HCT116 (cell line): ENCODE measurements at regions not wholly inside any gene's neighbourhood (a gene's known extent, or its start where the extent isn't known, plus 50 kb on each side); places are given as distances from the start of the nearest gene placed in this dataset.
A peak's percentile ranks its signal among the peaks of the same experiment; 100 is the strongest.

Experiments
- ATAC-seq: fragments of 200-7000 bp; cut with Tn5 transposase; 2 replicates; pipeline ENCODE4 v1.9.1; 2020; ENCODE audit warnings: mild to moderate bottlenecking, moderate library complexity
- BruUV-seq: library from RNA; stranded (reverse); fragments of 400-500 nt; replicated peaks from 2 replicates; lab custom pipeline; 2021; lab: Mats Ljungman, UMichigan
- CTCF ChIA-PET: fragments of 300-600 bp; sonication (Branson Sonifier 250); formaldehyde crosslinking; loops from one replicate; lab custom pipeline; 2021; ENCODE audit warnings: antibody characterized with exemption; lab: Charles Lee
- POLR2A ChIA-PET: fragments of 300-600, 350-600 bp; sonication (Branson Sonifier 250); formaldehyde crosslinking; loops from one replicate; lab custom pipeline; 2021; ENCODE audit warnings: antibody characterized with exemption; lab: Charles Lee
- RAD21 ChIA-PET, 2 experiments: fragments of 300-600 bp; sonication (Branson Sonifier 250); formaldehyde crosslinking; loops; one replicate each; lab custom pipeline; 2023; ENCODE audit warnings: low total read pairs in 2 of 2; ENCODE audit not compliant: uncharacterized antibody in 2 of 2, unreplicated experiment in 2 of 2, low non-redundant PET in 1 of 2; lab: Charles Lee
- DNase-seq: peaks from one replicate; pipeline ENCODE4 v3.0.0-alpha.2; 2010; ENCODE audit warnings: low read depth, low spot score
- H2AFZ ChIP-seq: fragments of 200-600 bp; shearing (Covaris generic), sonication (generic); 2 replicates; pipeline ENCODE4 v1.6.1; 2017; ENCODE audit warnings: low read depth, mixed run types, mixed read lengths, antibody characterized with exemption, low read length; ENCODE audit not compliant: poor library complexity, severe bottlenecking
- H3K27ac ChIP-seq: 2 replicates; pipeline ENCODE4 v1.5.1; 2012; ENCODE audit warnings: low read depth, low read length
- H3K27me3 ChIP-seq: fragments of 200-600 bp; sonication (generic); 2 replicates; pipeline ENCODE4 v1.6.1; 2016; ENCODE audit warnings: mixed run types, low read length, mixed read lengths; ENCODE audit not compliant: insufficient read depth
- H3K36me3 ChIP-seq, 2 experiments: fragments of 200-500 bp in 1 of 2; fragments of 200-600 bp in 1 of 2; sonication (Bioruptor generic) in 1 of 2; sonication (generic) in 1 of 2; 2 replicates each; pipeline versions ENCODE4 v1.5.1 to v1.6.1; 2014 to 2016; ENCODE audit warnings: low read length in 2 of 2, inconsistent platforms in 1 of 2, mixed read lengths in 1 of 2, mixed run types in 1 of 2; ENCODE audit not compliant: insufficient read depth in 2 of 2, control insufficient read depth in 1 of 2
- H3K4me1 ChIP-seq, 2 experiments: fragments of 200-600 bp in 1 of 2; sonication (generic) in 1 of 2; 2 replicates each; pipeline versions ENCODE4 v1.5.1 to v1.6.1; 2012 to 2017; ENCODE audit warnings: low read length in 2 of 2, inconsistent platforms in 1 of 2, mild to moderate bottlenecking in 1 of 2, mixed read lengths in 1 of 2, mixed run types in 1 of 2, moderate library complexity in 1 of 2; ENCODE audit not compliant: insufficient read depth in 2 of 2, control insufficient read depth in 1 of 2
- H3K4me2 ChIP-seq: fragments of 200-600 bp; sonication (generic); 2 replicates; pipeline ENCODE4 v1.6.1; 2017; ENCODE audit warnings: mixed run types, low read length, mixed read lengths
- H3K4me3 ChIP-seq, 2 experiments: fragments of 200-600 bp in 1 of 2; sonication (generic) in 1 of 2; replicated peaks in 1 of 2; 2 replicates each; pipeline ENCODE4 v1.5.1; 2011 to 2016; ENCODE audit warnings: low read length in 2 of 2, control low read depth in 1 of 2, low read depth in 1 of 2, mild to moderate bottlenecking in 1 of 2, mixed read lengths in 1 of 2, mixed run types in 1 of 2
- H3K79me2 ChIP-seq: fragments of 200-600 bp; sonication (generic); 2 replicates; pipeline ENCODE4 v1.6.1; 2017; ENCODE audit warnings: mild to moderate bottlenecking, mixed run types, low read length, moderate library complexity, mixed read lengths; ENCODE audit not compliant: insufficient read depth
- H3K9ac ChIP-seq: fragments of 200-600 bp; sonication (generic); 2 replicates; pipeline ENCODE4 v1.6.1; 2016; ENCODE audit warnings: low read length, mixed read lengths
- H3K9me2 ChIP-seq: fragments of 200-600 bp; sonication (generic), shearing (Covaris generic); 2 replicates; pipeline ENCODE4 v1.6.1; 2017; ENCODE audit warnings: mixed run types, mild to moderate bottlenecking, moderate library complexity; ENCODE audit not compliant: insufficient read depth
- H3K9me3 ChIP-seq, 2 experiments: fragments of 200-500 bp in 1 of 2; fragments of 200-600 bp in 1 of 2; sonication (Bioruptor generic) in 1 of 2; sonication (generic) in 1 of 2; 2 replicates each; pipeline ENCODE4 v1.6.1; 2014 to 2017; ENCODE audit warnings: low read length in 2 of 2, mixed read lengths in 2 of 2, inconsistent platforms in 1 of 2, low read depth in 1 of 2, mild to moderate bottlenecking in 1 of 2, mixed run types in 1 of 2, moderate library complexity in 1 of 2; ENCODE audit not compliant: control insufficient read depth in 1 of 2, insufficient read depth in 1 of 2
- H4K20me1 ChIP-seq: fragments of 200-600 bp; sonication (generic), shearing (Covaris generic); 2 replicates; pipeline ENCODE4 v1.6.1; 2017; ENCODE audit warnings: mixed run types, mild to moderate bottlenecking, moderate library complexity; ENCODE audit not compliant: insufficient read depth
- CBX3 ChIP-seq: IDR thresholded peaks from 2 replicates; pipeline ENCODE4 v1.6.1; 2012; ENCODE audit warnings: low read depth
- EGR1 ChIP-seq: IDR thresholded peaks from 2 replicates; pipeline ENCODE4 v1.6.1; 2012; ENCODE audit warnings: low read depth
- ELF1 ChIP-seq: IDR thresholded peaks from 2 replicates; pipeline ENCODE4 v1.6.1; 2012; ENCODE audit warnings: low read depth, borderline replicate concordance
- EZH2 ChIP-seq: fragments of 200-600 bp; sonication (generic); IDR thresholded peaks from 2 replicates; pipeline ENCODE4 v1.6.1; 2017; ENCODE audit warnings: antibody characterized with exemption, mixed run types
- JUND ChIP-seq: IDR thresholded peaks from 2 replicates; pipeline ENCODE4 v1.6.1; 2012
- POLR2A ChIP-seq: IDR thresholded peaks from 2 replicates; pipeline ENCODE4 v1.7.0; 2011; ENCODE audit warnings: borderline replicate concordance; ENCODE audit not compliant: insufficient read depth, insufficient read length; ENCODE audit errors: extremely low read depth
- SIN3A ChIP-seq: IDR thresholded peaks from 2 replicates; pipeline ENCODE4 v1.6.1; 2012; ENCODE audit warnings: low read depth
- SRF ChIP-seq: IDR thresholded peaks from 2 replicates; pipeline ENCODE4 v1.6.1; 2012; ENCODE audit warnings: low read depth
- TCF7L2 ChIP-seq: IDR thresholded peaks from 2 replicates; pipeline ENCODE4 v1.7.0; 2011; ENCODE audit warnings: borderline replicate concordance, inconsistent platforms; ENCODE audit not compliant: insufficient read depth, insufficient read length; ENCODE audit errors: extremely low read depth
- ZNF274 ChIP-seq: fragments of 200-500 bp; sonication (Bioruptor generic); IDR thresholded peaks from 2 replicates; pipeline ENCODE4 v1.6.1; 2014; ENCODE audit warnings: mild to moderate bottlenecking, low read depth, low read length, inconsistent platforms
- intact Hi-C: fragments of 100-400 bp; cut with micrococcal nuclease; formaldehyde crosslinking; loops from 2 replicates; pipeline ENCODE4 v1.10.0; 2022
- TF ChIP-seq, protein P1 (sequence below), 3 experiments: fragments of 200-600 bp in 1 of 3; sonication (generic) in 1 of 3; IDR thresholded peaks in 2 of 3; conservative IDR thresholded peaks in 1 of 3; 2 replicates each; pipeline ENCODE4 v1.5.1; 2012 to 2017; ENCODE audit warnings: low read depth in 2 of 3, low read length in 2 of 3, antibody characterized with exemption in 1 of 3, borderline replicate concordance in 1 of 3, control low read depth in 1 of 3, mild to moderate bottlenecking in 1 of 3, mixed read lengths in 1 of 3, mixed run types in 1 of 3, moderate library complexity in 1 of 3; ENCODE audit not compliant: insufficient read depth in 1 of 3
- TF ChIP-seq, protein P2 (sequence below): IDR thresholded peaks from 2 replicates; pipeline ENCODE4 v1.6.1; 2012; ENCODE audit warnings: low read depth
- TF ChIP-seq, protein P3 (sequence below): IDR thresholded peaks from 2 replicates; pipeline ENCODE4 v1.6.1; 2012
- TF ChIP-seq, protein P4 (sequence below): IDR thresholded peaks from 2 replicates; pipeline ENCODE4 v1.6.1; 2011; ENCODE audit warnings: mild to moderate bottlenecking, low read length, moderate library complexity; ENCODE audit not compliant: insufficient replicate concordance; ENCODE audit errors: extremely low read depth

DNA sequence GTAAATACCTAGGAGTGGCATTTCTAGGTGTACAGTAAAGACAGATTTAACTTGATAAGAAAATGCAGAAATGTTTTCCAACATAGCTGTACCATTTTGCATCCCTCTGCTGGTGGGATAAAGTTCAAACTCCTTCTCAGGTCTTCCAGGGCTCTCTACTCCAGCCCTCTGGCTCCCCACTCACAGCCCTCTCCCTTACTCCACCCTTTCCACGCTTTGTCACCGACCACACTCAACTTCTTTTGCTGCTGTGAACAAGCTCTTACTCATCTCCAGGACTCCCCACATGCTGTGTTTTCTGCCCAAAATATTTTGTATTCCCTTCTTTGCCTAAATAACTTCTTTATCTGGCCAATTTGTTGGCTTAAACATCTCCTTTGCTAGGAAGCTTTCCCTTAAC lies 90.6 kb upstream of the OSMR start:
- POLR2A ChIA-PET, result no interaction called here
- CTCF ChIA-PET, result interaction anchor here (1.2 kb wide), 1 partner anchor 313 kb away, joined by 4 read pairs; no protein-coding TSS in a partner anchor
- Histone ChIP-seq H3K27me3 (no peaks in the 10 kb centered on the region), H3K4me2 (no peak overlapping the region), H3K9me2 (no peaks in the 10 kb centered on the region), H3K9ac (no peak overlapping the region), H3K79me2 (no peaks in the 10 kb centered on the region), H3K9me3 (no peaks in the 10 kb centered on the region), H3K4me3 (no peak overlapping the region), H2AFZ (no peak overlapping the region), H3K27ac (no peak overlapping the region), H4K20me1 (no peaks in the 10 kb centered on the region), H3K4me1 (no peaks in the 10 kb centered on the region), H3K36me3 (no peaks in the 10 kb centered on the region)
- no peak for TF ChIP-seq ELF1
- TF ChIP-seq, protein P1, sequence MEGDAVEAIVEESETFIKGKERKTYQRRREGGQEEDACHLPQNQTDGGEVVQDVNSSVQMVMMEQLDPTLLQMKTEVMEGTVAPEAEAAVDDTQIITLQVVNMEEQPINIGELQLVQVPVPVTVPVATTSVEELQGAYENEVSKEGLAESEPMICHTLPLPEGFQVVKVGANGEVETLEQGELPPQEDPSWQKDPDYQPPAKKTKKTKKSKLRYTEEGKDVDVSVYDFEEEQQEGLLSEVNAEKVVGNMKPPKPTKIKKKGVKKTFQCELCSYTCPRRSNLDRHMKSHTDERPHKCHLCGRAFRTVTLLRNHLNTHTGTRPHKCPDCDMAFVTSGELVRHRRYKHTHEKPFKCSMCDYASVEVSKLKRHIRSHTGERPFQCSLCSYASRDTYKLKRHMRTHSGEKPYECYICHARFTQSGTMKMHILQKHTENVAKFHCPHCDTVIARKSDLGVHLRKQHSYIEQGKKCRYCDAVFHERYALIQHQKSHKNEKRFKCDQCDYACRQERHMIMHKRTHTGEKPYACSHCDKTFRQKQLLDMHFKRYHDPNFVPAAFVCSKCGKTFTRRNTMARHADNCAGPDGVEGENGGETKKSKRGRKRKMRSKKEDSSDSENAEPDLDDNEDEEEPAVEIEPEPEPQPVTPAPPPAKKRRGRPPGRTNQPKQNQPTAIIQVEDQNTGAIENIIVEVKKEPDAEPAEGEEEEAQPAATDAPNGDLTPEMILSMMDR (IDR thresholded peaks at IDR 0.05 in 2 of 3, conservative IDR thresholded peaks at IDR 0.05 in 1 of 3; ENCODE audit: borderline replicate concordance in 1 of 3, insufficient read depth in 1 of 3, low read depth in 2 of 3, low read length in 2 of 3), result peak in 1 of 3 experiments; percentile 13; a peak in 1 of 6 replicates
- no TSS peak for BruUV-seq
- ATAC-seq (no peak), DNase-seq (no peak)
- RAD21 ChIA-PET, result no interaction called here
- intact Hi-C loops, result no loop called here

DNA sequence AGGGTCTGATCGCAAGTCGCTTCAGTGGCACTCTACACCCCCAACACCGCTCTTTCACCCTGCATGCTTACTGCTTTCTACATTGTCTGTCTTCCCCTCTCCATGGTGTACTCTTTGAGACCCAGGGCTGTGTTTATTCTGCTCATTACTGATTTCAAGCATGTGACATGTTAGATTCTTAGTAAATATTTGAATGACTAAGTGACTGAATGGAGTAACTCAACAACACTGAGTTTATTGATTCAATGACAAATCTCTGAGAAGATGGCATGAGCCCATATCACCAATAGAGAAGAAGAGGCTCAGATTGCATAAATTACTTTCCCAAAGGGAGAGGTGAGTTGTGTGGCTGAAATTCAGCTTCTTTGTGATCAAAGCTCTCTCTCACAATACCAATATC lies 89.7 kb upstream of the OSMR start:
- Histone ChIP-seq H3K4me1 (no peaks in the 10 kb centered on the region), H2AFZ (no peak overlapping the region), H4K20me1 (no peaks in the 10 kb centered on the region), H3K27ac (no peak overlapping the region), H3K4me2 (no peak overlapping the region), H3K4me3 (no peak overlapping the region), H3K79me2 (no peaks in the 10 kb centered on the region), H3K36me3 (no peaks in the 10 kb centered on the region), H3K27me3 (no peaks in the 10 kb centered on the region), H3K9me3 (no peaks in the 10 kb centered on the region), H3K9ac (no peak overlapping the region), H3K9me2 (no peaks in the 10 kb centered on the region)
- POLR2A ChIA-PET, result no interaction called here
- DNase-seq (no peak), ATAC-seq (no peak)
- intact Hi-C loops, result no loop called here
- RAD21 ChIA-PET, result no interaction called here
- no TSS peak for BruUV-seq
- CTCF ChIA-PET, result no interaction called here
- no peak for TF ChIP-seq ZNF274
- no peak for TF ChIP-seq SRF
- no peak for TF ChIP-seq TCF7L2
- TF ChIP-seq SIN3A, result no peak
- no peak for TF ChIP-seq EZH2
- TF ChIP-seq POLR2A, result no peak
- TF ChIP-seq, protein P2, sequence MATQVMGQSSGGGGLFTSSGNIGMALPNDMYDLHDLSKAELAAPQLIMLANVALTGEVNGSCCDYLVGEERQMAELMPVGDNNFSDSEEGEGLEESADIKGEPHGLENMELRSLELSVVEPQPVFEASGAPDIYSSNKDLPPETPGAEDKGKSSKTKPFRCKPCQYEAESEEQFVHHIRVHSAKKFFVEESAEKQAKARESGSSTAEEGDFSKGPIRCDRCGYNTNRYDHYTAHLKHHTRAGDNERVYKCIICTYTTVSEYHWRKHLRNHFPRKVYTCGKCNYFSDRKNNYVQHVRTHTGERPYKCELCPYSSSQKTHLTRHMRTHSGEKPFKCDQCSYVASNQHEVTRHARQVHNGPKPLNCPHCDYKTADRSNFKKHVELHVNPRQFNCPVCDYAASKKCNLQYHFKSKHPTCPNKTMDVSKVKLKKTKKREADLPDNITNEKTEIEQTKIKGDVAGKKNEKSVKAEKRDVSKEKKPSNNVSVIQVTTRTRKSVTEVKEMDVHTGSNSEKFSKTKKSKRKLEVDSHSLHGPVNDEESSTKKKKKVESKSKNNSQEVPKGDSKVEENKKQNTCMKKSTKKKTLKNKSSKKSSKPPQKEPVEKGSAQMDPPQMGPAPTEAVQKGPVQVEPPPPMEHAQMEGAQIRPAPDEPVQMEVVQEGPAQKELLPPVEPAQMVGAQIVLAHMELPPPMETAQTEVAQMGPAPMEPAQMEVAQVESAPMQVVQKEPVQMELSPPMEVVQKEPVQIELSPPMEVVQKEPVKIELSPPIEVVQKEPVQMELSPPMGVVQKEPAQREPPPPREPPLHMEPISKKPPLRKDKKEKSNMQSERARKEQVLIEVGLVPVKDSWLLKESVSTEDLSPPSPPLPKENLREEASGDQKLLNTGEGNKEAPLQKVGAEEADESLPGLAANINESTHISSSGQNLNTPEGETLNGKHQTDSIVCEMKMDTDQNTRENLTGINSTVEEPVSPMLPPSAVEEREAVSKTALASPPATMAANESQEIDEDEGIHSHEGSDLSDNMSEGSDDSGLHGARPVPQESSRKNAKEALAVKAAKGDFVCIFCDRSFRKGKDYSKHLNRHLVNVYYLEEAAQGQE, result no peak
- TF ChIP-seq, protein P3, sequence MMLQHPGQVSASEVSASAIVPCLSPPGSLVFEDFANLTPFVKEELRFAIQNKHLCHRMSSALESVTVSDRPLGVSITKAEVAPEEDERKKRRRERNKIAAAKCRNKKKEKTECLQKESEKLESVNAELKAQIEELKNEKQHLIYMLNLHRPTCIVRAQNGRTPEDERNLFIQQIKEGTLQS, result no peak
- no peak for TF ChIP-seq EGR1
- TF ChIP-seq, protein P4, sequence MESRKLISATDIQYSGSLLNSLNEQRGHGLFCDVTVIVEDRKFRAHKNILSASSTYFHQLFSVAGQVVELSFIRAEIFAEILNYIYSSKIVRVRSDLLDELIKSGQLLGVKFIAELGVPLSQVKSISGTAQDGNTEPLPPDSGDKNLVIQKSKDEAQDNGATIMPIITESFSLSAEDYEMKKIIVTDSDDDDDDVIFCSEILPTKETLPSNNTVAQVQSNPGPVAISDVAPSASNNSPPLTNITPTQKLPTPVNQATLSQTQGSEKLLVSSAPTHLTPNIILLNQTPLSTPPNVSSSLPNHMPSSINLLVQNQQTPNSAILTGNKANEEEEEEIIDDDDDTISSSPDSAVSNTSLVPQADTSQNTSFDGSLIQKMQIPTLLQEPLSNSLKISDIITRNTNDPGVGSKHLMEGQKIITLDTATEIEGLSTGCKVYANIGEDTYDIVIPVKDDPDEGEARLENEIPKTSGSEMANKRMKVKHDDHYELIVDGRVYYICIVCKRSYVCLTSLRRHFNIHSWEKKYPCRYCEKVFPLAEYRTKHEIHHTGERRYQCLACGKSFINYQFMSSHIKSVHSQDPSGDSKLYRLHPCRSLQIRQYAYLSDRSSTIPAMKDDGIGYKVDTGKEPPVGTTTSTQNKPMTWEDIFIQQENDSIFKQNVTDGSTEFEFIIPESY, result no peak
- no peak for TF ChIP-seq CBX3
- TF ChIP-seq JUND, result no peak
